ENCODE measurements at regions not wholly inside any gene's neighbourhood (a gene's known extent, or its start where the extent isn't known, plus 50 kb on each side); places are given as distances from the start of the nearest gene placed in this dataset.
"Not testable (repeated sequence)": the region's sequence is repeated elsewhere in the genome, so short reads cannot be mapped to it uniquely, and the experiment has no call there.

DNA sequence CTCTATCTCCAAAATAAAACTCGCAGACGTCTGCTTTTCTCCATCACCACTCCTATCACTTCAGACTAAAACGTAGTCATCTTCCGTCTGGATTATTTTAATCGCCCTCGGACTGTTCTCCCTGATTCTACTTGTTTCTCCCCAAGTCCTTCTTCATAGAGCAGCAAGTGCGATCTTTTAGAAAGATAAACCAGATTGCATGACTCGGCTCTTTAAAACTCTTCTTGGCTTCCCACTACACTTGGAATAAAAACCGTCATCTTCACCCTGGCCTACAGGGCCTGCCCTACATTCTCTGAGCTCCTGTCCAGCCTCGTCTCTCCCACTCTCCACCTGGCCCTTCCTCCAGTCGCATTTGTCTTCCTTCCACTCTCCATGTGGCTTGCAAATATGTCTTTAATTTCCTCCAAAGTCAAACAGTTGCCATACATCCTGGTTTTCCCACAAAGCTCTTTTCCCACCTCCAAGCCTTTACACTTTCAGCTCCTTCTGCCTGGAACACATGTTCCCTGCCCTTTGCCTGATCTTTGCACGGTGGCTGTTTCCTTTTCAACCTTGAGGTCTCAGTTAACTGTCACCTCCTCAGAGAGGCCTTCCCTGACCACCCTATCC lies 70.5 kb upstream of the DHX40 start:
- no peak for DNase-seq (ENCODE audit: low read depth in 2 of 2)

GRCh38 chr17:59496178-59496577 lies 69.2 kb upstream of the DHX40 start:
- no peak for DNase-seq (ENCODE audit: low read depth in 2 of 2)

DNA sequence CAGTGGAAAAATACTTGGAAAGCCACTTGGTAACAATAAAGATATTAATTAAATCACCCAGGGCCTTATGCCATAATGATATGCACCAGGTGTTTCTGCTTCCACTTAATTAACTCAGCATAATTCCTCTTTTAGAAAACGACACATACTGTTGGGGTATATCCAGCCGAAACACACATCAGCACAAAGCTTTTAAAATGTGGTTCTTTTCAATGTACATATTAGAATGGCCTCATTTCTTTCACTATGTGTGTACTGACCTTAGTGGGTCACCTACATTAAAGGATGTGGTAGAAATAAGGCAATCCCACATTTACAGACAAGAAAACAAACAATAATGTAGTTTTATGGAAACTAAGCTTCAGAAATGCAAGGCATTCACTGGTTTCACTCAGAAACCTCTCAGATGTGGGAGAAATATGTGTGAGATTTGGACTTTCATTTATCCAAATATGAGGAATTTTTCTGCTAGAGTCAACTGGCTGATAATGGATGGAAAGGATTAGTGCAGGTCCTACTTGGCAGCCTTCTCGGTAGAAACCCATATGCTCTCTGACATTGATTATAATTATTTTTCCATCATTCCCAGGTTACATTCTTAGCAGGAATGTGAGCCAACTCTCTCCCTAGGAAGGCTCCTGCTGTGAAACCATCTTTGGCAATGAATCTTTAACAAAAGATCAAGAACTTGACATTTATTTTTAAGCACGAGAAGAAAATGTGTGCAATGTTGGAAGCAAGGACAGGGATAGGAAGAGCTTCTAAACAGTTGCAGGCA lies 66.7 kb upstream of the DHX40 start:
- DNase-seq (ENCODE audit: low read depth in 2 of 2): peak; percentile 61 to 62

DNA sequence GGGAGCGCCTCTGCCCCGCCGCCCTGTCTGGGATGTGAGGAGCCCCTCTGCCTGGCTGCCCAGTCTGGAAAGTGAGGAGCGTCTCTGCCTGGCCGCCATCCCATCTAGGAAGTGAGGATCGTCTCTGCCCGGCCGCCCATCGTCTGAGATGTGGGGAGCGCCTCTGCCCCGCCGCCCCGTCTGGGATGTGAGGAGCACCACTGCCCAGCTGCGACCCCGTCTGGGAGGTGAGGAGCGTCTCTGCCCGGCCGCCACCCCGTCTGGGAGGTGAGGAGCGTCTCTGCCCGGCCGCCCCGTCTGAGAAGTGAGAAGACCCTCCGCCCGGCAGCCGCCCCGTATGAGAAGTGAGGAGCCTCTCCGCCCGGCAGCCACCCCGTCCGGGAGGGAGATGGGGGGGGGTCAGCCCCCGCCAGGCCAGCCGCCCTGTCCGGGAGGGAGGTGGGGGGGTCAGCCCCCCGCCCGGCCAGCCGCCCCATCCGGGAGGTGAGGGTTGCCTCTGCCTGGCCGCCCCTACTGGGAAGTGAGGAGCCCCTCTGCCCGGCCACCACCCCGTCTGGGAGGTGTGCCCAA lies 65.2 kb upstream of the DHX40 start:
- not testable (repeated sequence) for DNase-seq (ENCODE audit: low read depth in 2 of 2)

DNA sequence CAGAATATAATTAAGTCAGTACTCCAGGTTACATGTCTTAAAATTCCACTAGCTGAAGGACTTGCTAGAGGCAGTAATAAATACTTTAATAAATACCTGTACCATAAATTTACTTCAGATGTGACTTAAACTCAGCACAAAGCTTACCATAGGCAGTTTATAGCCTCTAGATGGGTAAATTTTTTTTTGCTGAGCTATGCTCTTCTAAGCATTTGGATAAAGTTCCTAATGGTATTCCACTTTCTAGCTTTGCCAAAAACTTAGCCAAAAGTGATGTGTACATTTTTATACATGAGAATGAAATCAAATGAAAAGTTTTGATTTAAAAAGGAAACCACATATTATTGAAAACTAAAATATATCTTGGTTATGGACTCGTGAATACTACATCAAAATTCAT lies 63.7 kb upstream of the DHX40 start:
- DNase-seq (ENCODE audit: low read depth in 2 of 2): no peak

DNA sequence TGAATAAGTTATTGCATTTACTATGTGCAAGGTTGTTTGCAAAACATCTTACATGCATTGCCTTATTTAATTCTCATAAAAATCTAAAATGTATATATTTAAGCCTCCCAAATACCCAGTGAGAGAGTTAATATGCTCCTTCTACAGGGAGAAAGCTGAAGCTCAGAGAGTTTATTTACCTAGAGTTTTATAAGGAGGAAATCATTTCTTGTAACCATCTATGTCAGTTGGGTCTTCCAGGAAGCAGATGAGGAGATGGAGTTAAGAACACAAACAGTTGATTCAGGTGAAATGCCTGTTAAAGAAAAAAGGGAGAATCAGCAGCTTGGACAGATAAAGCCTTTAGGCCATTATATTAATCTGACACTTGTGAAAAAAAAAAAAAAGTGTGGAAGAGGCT lies 62.6 kb upstream of the DHX40 start:
- no peak for DNase-seq (ENCODE audit: low read depth in 2 of 2)

GRCh38 chr17:59503500-59503899 lies 61.9 kb upstream of the DHX40 start:
- DNase-seq (ENCODE audit: low read depth in 2 of 2): no peak

DNA sequence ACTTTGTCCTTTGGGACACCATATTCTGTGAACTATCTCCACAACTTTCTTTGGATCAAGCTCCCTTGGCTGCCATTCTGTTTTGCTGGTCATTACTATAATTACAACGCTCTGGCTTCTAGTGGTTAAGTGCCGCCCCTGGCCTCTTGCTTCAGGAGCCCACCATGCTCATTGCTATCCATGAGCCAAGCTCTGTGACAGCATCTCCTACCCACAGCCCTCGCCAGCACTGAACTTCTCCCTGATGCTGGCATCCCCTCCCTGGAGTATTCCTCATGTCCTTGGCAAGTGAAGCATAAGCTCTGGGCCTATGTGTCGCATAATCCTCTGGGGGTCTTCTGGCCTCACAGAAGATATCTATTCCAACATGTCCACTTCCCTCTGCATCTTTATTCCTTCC lies 60.6 kb upstream of the DHX40 start:
- DNase-seq (ENCODE audit: low read depth in 2 of 2): no peak

DNA sequence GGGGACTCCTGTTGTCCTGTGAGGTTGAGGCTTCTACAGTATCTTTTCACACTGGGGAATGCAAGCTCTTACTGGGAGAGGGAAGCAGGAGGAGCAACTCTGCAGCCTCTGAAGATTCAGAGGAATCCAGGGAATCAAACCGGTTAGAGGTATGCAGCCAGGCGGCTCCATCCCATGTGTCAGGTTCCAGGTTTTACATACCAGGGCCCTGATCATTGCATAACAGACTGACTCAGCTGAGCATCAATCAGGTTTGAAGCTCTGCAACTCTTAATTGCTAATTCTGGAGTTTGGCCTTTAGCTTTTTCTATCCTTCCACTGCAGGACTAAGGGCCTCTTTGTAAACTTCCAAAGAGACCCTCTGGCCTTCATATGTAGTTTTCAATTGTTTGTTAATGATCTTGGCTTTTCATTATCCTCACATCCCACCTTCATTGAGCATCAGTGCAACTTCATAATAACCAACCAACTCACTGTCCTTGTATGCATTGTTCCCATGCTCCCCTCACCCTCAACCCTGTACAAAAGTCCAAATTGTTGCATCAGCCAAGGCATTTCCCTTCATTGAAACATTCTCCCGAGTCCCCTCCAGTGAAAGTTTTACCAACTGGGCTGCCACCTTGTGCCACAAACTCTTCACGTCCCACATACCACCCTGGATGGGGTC lies 59.7 kb upstream of the DHX40 start:
- DNase-seq (ENCODE audit: low read depth in 2 of 2): no peak

GRCh38 chr17:59506894-59507726 lies 58.3 kb upstream of the DHX40 start:
- no peak for DNase-seq (ENCODE audit: low read depth in 2 of 2)

DNA sequence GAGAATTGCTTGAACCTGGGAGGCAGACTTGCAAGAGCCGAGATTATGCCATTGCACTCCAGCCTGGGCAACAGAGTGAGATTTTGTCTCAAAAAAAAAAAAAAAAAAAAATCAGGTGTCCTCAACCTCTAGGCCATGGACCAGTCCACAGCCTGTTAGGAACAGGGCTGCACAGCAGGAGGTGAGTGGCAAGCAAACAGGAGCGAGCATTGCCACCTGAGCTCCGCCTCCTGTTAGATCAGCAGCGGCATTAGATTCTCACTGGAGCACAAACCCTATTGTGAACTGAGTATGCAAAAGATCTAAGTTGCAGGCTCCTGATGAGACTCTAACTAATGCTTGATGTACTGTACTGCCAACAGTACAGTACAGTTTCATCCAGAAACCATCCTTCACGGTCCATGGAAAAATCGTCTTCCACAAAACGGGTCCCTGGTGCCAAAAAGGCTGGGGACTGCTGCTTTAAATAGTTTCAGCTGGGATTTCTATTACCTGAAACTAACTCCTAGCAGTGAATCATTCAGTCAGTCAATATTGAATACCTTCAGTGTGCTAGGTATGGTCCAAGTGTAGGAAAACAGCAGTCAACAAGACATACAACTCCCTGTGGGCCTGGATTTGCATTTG lies 56.3 kb upstream of the DHX40 start:
- DNase-seq (ENCODE audit: low read depth in 2 of 2): no peak

DNA sequence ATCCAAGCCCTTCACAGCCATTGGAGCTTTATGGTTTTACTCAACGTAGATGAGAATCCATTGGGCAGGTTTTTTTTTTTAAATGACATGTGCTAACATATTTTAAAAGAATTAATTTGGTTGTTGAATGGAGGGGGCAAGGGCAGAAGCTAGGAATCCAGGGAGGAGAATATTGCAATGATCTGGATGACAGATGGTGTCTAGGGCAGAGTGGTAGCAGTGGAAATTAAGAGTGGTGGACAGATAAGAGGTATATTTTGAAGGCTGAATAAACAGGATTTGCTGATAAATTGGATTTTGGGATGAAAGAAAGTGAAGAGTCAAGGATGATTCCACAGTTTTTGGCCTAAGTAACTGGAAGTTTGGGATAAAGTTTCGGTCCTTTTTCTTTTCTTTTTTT lies 54.8 kb upstream of the DHX40 start:
- DNase-seq (ENCODE audit: low read depth in 2 of 2): no peak

- DNase-seq (ENCODE audit: low read depth in 2 of 2): no peak
These were observed 53.7 kb upstream of the DHX40 start for GRCh38 chr17:59511726-59512125.

DNA sequence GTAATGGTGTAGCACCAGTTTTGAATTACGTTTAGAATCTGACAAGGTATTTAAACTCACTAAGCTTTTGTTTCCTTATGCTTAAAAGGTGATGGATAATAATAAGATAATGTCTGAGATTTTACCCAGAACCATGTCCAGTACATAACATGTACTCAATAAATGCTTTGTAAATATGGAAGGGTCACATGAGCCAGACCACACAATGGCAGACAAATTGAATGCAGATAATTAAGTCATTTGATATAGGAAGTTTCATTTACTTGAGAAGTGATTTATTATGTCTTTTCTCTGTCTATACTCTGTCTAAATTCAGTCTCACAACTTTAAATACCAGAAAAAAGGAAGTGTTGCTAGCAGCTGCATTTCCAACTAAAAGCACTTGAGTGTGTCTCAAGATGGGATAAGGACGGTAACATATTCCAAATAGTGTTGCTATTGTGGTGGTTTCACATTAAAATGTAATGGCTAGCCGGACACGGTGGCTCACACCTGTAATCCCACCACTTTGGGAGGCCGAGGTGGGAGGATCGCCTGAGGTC lies 52.5 kb upstream of the DHX40 start:
- DNase-seq (ENCODE audit: low read depth in 2 of 2): no peak

DNA sequence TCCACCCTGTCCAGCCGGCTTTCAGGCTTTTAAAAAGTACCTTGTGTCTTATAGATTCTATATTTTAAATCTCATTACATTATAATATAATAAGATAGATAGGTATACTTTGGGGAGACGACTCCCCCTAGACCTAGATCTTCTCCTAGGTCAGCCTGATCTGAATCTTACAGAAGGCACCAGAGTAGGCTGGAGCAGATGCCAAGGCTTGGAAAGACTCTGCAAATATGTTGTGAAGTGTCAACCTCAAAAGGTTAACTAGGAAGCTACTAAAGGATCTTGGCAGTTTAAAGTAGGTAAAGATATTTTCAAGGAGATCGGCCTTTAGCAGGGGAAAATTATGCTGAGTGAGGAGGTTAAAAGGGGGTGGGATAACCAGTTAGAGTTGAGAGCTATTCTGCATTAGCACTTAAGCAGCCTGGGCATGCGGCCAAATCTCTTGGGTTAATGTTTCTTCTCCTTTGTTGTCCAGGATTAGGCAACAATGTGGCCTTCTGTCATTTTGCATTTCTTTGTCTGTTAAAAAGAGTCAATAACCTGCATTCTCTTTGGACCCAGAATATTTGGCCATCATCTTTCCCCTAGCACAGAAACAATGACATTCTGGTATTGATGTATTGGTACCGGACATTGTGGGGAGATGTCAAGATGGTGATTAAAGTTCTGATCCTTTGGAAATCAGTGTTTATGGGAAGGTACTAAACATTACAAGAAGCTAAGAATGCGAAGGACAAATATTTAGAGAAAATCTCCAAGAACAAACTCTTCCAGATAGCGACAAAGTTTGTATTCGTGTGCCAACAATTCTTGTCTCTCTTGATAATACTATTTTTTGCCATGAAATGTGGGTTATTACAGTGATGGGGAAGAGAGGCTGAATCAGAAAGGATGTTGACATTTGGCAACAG lies 51.2 kb upstream of the DHX40 start:
- DNase-seq (ENCODE audit: low read depth in 2 of 2): peak; percentile 33 to 42
